ENCODE measurements at regions not wholly inside any gene's neighbourhood (a gene's known extent, or its start where the extent isn't known, plus 50 kb on each side); places are given as distances from the start of the nearest gene placed in this dataset.
A peak's percentile ranks its signal among the peaks of the same experiment; 100 is the strongest.

GRCh38 chr14:65179918-65180724, 77.8 kb upstream of the MAX start:
- TF ChIP-seq CTCF (IDR thresholded peaks at IDR 0.05; ENCODE audit: borderline replicate concordance) = no peak
- Histone ChIP-seq H3K36me3 (no peaks in the 10 kb centered on the region), H3K27ac (replicated peaks) (peak overlapping the region; percentile 27), H3K27me3 (ENCODE audit: low read depth) (no peaks in the 10 kb centered on the region), H3K4me3 (no peak overlapping the region), H3K9me3 (replicated peaks) (peaks cover 17% of the 10 kb centered on the region), H3K4me1 (peaks cover 11% of the 10 kb centered on the region)
- intact Hi-C loops (cut with micrococcal nuclease) = no loop called here
- DNase-seq = peak; percentile 32

GRCh38 chr14:65180725-65181025, 78.4 kb upstream of the MAX start:
- TF ChIP-seq CTCF (IDR thresholded peaks at IDR 0.05; ENCODE audit: borderline replicate concordance) = no peak
- H3K27ac ChIP-seq (replicated peaks) = peak overlapping the region; percentile 27
- DNase-seq = no peak
- no peaks in the 10 kb centered on the region for H3K36me3 ChIP-seq
- no peak overlapping the region for H3K4me3 ChIP-seq
- peaks cover 13% of the 10 kb centered on the region for H3K4me1 ChIP-seq
- peaks cover 17% of the 10 kb centered on the region for H3K9me3 ChIP-seq (replicated peaks)
- no peaks in the 10 kb centered on the region for H3K27me3 ChIP-seq (ENCODE audit: low read depth)
- intact Hi-C loops (cut with micrococcal nuclease) = no loop called here

- intact Hi-C loops (cut with micrococcal nuclease) = no loop called here
- Histone ChIP-seq H3K4me3 (no peak overlapping the region), H3K4me1 (peaks cover 17% of the 10 kb centered on the region), H3K36me3 (no peaks in the 10 kb centered on the region), H3K27me3 (ENCODE audit: low read depth) (no peaks in the 10 kb centered on the region), H3K27ac (replicated peaks) (no peak overlapping the region), H3K9me3 (replicated peaks) (peaks cover 17% of the 10 kb centered on the region)
- DNase-seq = no peak
- no peak for TF ChIP-seq CTCF (IDR thresholded peaks at IDR 0.05; ENCODE audit: borderline replicate concordance)
Observed at GRCh38 chr14:65184032-65184764, 81.9 kb upstream of the MAX start.

- intact Hi-C loops (cut with micrococcal nuclease) = no loop called here
- no peak for DNase-seq
- peaks cover 7% of the 10 kb centered on the region for H3K4me1 ChIP-seq
- no peak for TF ChIP-seq CTCF (IDR thresholded peaks at IDR 0.05; ENCODE audit: borderline replicate concordance)
- H3K27me3 ChIP-seq (ENCODE audit: low read depth) = no peaks in the 10 kb centered on the region
- peaks cover 17% of the 10 kb centered on the region for H3K9me3 ChIP-seq (replicated peaks)
- no peak overlapping the region for H3K4me3 ChIP-seq
- no peaks in the 10 kb centered on the region for H3K36me3 ChIP-seq
- no peak overlapping the region for H3K27ac ChIP-seq (replicated peaks)
Observed at GRCh38 chr14:65185829-65186228, 83.5 kb upstream of the MAX start.

- no peak for DNase-seq
- intact Hi-C loops (cut with micrococcal nuclease) = no loop called here
- no peak overlapping the region for H3K4me3 ChIP-seq
- no peak for TF ChIP-seq CTCF (IDR thresholded peaks at IDR 0.05; ENCODE audit: borderline replicate concordance)
- no peak overlapping the region for H3K27ac ChIP-seq (replicated peaks)
- H3K27me3 ChIP-seq (ENCODE audit: low read depth) = no peaks in the 10 kb centered on the region
- peaks cover 10% of the 10 kb centered on the region for H3K9me3 ChIP-seq (replicated peaks)
- no peaks in the 10 kb centered on the region for H3K36me3 ChIP-seq
- H3K4me1 ChIP-seq = peaks cover 7% of the 10 kb centered on the region
Observed at GRCh38 chr14:65186951-65187350, 84.6 kb upstream of the MAX start.
